Suprapubic skin (tissue), 3 donors: ENCODE measurements at regions not wholly inside any gene's neighbourhood (a gene's known extent, or its start where the extent isn't known, plus 50 kb on each side); places are given as distances from the start of the nearest gene placed in this dataset.
"Not testable (repeated sequence)": the region's sequence is repeated elsewhere in the genome, so short reads cannot be mapped to it uniquely, and the experiment has no call there.

Experiments used
- CTCF ChIP-seq, 2 donors: fragments of 200-600 bp in 1 of 2; fragments of 450-650 bp in 1 of 2; sonication (generic) in 1 of 2; IDR thresholded peaks; one replicate each; pipeline ENCODE4 v1.5.1; 2016 to 2019; ENCODE audit warnings: antibody characterized with exemption in 2 of 2, mild to moderate bottlenecking in 1 of 2, moderate library complexity in 1 of 2
- POLR2AphosphoS5 ChIP-seq, 3 donors: sonication (generic); formaldehyde crosslinking; IDR thresholded peaks; one replicate each; pipeline ENCODE4 v1.6.1; 2017; ENCODE audit warnings: antibody characterized with exemption in 3 of 3

- TF ChIP-seq CTCF, POLR2AphosphoS5 (IDR thresholded peaks at IDR 0.05): not testable (repeated sequence)
Measured at GRCh38 chr6:26861913-26862312, 202.4 kb upstream of the ZNF322 start.
